Myocyte (in vitro differentiated cells): ENCODE measurements at regions not wholly inside any gene's neighbourhood (a gene's known extent, or its start where the extent isn't known, plus 50 kb on each side); places are given as distances from the start of the nearest gene placed in this dataset.
A peak's percentile ranks its signal among the peaks of the same experiment; 100 is the strongest.
"Not testable (repeated sequence)": the region's sequence is repeated elsewhere in the genome, so short reads cannot be mapped to it uniquely, and the experiment has no call there.

Source experiments
- DNase-seq: peaks from one replicate; pipeline ENCODE4 v3.0.0-alpha.2; 2012; ENCODE audit warnings: low read depth

- peak; percentile 73 for DNase-seq
Measured at GRCh38 chr20:25865715-25866656, 169.3 kb upstream of the ZNF337 start.

GRCh38 chr20:25864963-25865714 lies 168.5 kb upstream of the ZNF337 start:
- DNase-seq, result not testable (repeated sequence)

- DNase-seq, result no peak
Measured at GRCh38 chr20:25864326-25864962, 167.8 kb upstream of the ZNF337 start.

GRCh38 chr20:25863536-25864325 lies 167.1 kb upstream of the ZNF337 start:
- no peak for DNase-seq

GRCh38 chr20:25862967-25863530 lies 166.4 kb upstream of the ZNF337 start:
- DNase-seq, result peak; percentile 85

GRCh38 chr20:25860531-25861150 lies 164.0 kb upstream of the ZNF337 start:
- no peak for DNase-seq

GRCh38 chr20:25859649-25860530 lies 163.2 kb upstream of the ZNF337 start:
- DNase-seq, result peak; percentile 49

- DNase-seq, result no peak
Measured at GRCh38 chr20:25858495-25859425, 162.1 kb upstream of the ZNF337 start.

GRCh38 chr20:25857091-25857788 lies 160.6 kb upstream of the ZNF337 start:
- DNase-seq, result not testable (repeated sequence)

- DNase-seq, result no peak
Measured at GRCh38 chr20:25856256-25856884, 159.7 kb upstream of the ZNF337 start.

GRCh38 chr20:25855451-25856156 lies 159.0 kb upstream of the ZNF337 start:
- DNase-seq, result not testable (repeated sequence)

- not testable (repeated sequence) for DNase-seq
Measured at GRCh38 chr20:25854666-25855065, 158.0 kb upstream of the ZNF337 start.

- DNase-seq, result peak; percentile 88
Measured at GRCh38 chr20:25853718-25854388, 157.2 kb upstream of the ZNF337 start.

- DNase-seq, result not testable (repeated sequence)
Measured at GRCh38 chr20:25852968-25853717, 156.5 kb upstream of the ZNF337 start.

- DNase-seq, result not testable (repeated sequence)
Measured at GRCh38 chr20:25850133-25850532, 153.5 kb upstream of the ZNF337 start.
